ENCODE measurements at regions not wholly inside any gene's neighbourhood (a gene's known extent, or its start where the extent isn't known, plus 50 kb on each side); places are given as distances from the start of the nearest gene placed in this dataset.

GRCh38 chr10:130961506-130962239 is 349.8 kb downstream of the TCERG1L start:
- Histone ChIP-seq H3K4me3 (no peak overlapping the region), H3K36me3 (no peaks in the 10 kb centered on the region), H3K27me3 (no peaks in the 10 kb centered on the region), H3K4me1 (ENCODE audit: insufficient read depth) (no peaks in the 10 kb centered on the region), H3K9me3 (no peaks in the 10 kb centered on the region), H3K27ac (no peak overlapping the region)
- no peak for DNase-seq
- TF ChIP-seq POLR2A (IDR thresholded peaks at IDR 0.05) (no peak), CTCF (IDR thresholded peaks at IDR 0.05) (no peak), EP300 (IDR thresholded peaks at IDR 0.05) (no peak)
- intact Hi-C loops (cut with DNase I) = no loop called here
- WGBS, 3 donors = 81 to 88% (median 86%) methylated on average over 5 of the region's 5 CpGs

GRCh38 chr10:130962240-130963051 is 349.1 kb downstream of the TCERG1L start:
- 70 to 75% (median 75%) methylated on average over 19 of the region's 19 CpGs for whole genome bisulfite sequencing, 3 donors
- H3K36me3 ChIP-seq = no peaks in the 10 kb centered on the region
- DNase-seq = no peak

GRCh38 chr10:130963052-130963393 is 348.5 kb downstream of the TCERG1L start:
- Histone ChIP-seq H3K4me3 (no peak overlapping the region), H3K4me1 (ENCODE audit: insufficient read depth) (no peaks in the 10 kb centered on the region), H3K36me3 (no peaks in the 10 kb centered on the region), H3K27me3 (no peaks in the 10 kb centered on the region), H3K27ac (no peak overlapping the region), H3K9me3 (no peaks in the 10 kb centered on the region)
- DNase-seq = no peak
- intact Hi-C loops (cut with DNase I) = no loop called here
- TF ChIP-seq CTCF (IDR thresholded peaks at IDR 0.05) (no peak), POLR2A (IDR thresholded peaks at IDR 0.05) (no peak), EP300 (IDR thresholded peaks at IDR 0.05) (no peak)
- WGBS, 3 donors = 77 to 81% (median 78%) methylated on average over 9 of the region's 9 CpGs

More at GRCh38 chr10:130962240-130963051, 349.1 kb downstream of the TCERG1L start:
- intact Hi-C loops (cut with DNase I) = no loop called here
- Histone ChIP-seq H3K4me1 (ENCODE audit: insufficient read depth) (no peaks in the 10 kb centered on the region), H3K27ac (no peak overlapping the region), H3K4me3 (no peak overlapping the region), H3K9me3 (no peaks in the 10 kb centered on the region), H3K27me3 (no peaks in the 10 kb centered on the region)
- no peak for TF ChIP-seq CTCF (IDR thresholded peaks at IDR 0.05)

- DNase-seq = no peak
- TF ChIP-seq POLR2A (IDR thresholded peaks at IDR 0.05) = no peak
- no peak for TF ChIP-seq EP300 (IDR thresholded peaks at IDR 0.05)
- no peak for TF ChIP-seq CTCF (IDR thresholded peaks at IDR 0.05)
- H3K27me3 ChIP-seq = no peaks in the 10 kb centered on the region
- no peaks in the 10 kb centered on the region for H3K36me3 ChIP-seq
- no peak overlapping the region for H3K4me3 ChIP-seq
- H3K9me3 ChIP-seq = no peaks in the 10 kb centered on the region
- H3K27ac ChIP-seq = no peak overlapping the region
- H3K4me1 ChIP-seq (ENCODE audit: insufficient read depth) = no peaks in the 10 kb centered on the region
- intact Hi-C loops (cut with DNase I) = no loop called here
- WGBS, 3 donors = 74 to 80% (median 76%) methylated on average over 16 of the region's 16 CpGs
Measured at GRCh38 chr10:130963786-130964522, 347.6 kb downstream of the TCERG1L start.

All from ovary (tissue), 7 donors.